CD4-positive, alpha-beta memory T cell (primary cell): ENCODE measurements at regions not wholly inside any gene's neighbourhood (a gene's known extent, or its start where the extent isn't known, plus 50 kb on each side); places are given as distances from the start of the nearest gene placed in this dataset.

ENCODE experiments used
- CTCF ChIA-PET: fragments of 350-600 bp; sonication (Branson Sonifier 250); formaldehyde crosslinking; loops from one replicate; lab custom pipeline; 2021; ENCODE audit warnings: inconsistent platforms; ENCODE audit not compliant: partially characterized antibody; lab: Charles Lee
- POLR2A ChIA-PET: fragments of 350-600 bp; sonication (Branson Sonifier 250); formaldehyde crosslinking; loops from one replicate; lab custom pipeline; 2021; ENCODE audit not compliant: partially characterized antibody; lab: Charles Lee
- DNase-seq, 5 donors: peaks; one replicate each; pipeline versions ENCODE4 v3.0.0 to v3.0.0-alpha.2; 2020 to 2022; ENCODE audit warnings: mixed read lengths in 1 of 5
- H3K27ac ChIP-seq: one replicate; pipeline ENCODE4 v1.7.0; 2013; ENCODE audit warnings: low read depth, low read length
- H3K27me3 ChIP-seq: 2 replicates; pipeline ENCODE4 v1.7.0; 2013; ENCODE audit warnings: mild to moderate bottlenecking, low read length, moderate library complexity; ENCODE audit not compliant: insufficient read depth
- H3K36me3 ChIP-seq: 2 replicates; pipeline ENCODE4 v1.7.0; 2013; ENCODE audit warnings: mild to moderate bottlenecking, low read length, moderate library complexity; ENCODE audit not compliant: insufficient read depth
- H3K4me1 ChIP-seq: 2 replicates; pipeline ENCODE4 v1.7.0; 2013; ENCODE audit warnings: mild to moderate bottlenecking, low read length, moderate library complexity; ENCODE audit not compliant: insufficient read depth
- H3K4me3 ChIP-seq, 2 donors: one replicate each; pipeline ENCODE4 v1.7.0; 2013; ENCODE audit warnings: low read length in 2 of 2, mild to moderate bottlenecking in 1 of 2
- H3K9me3 ChIP-seq, 2 donors: one replicate each; pipeline ENCODE4 v1.7.0; 2013; ENCODE audit warnings: low read length in 2 of 2, control low read depth in 1 of 2; ENCODE audit not compliant: control insufficient read depth in 1 of 2
- H3K27ac Mint-ChIP-seq, 7 donors: one replicate each; pipeline ENCODE4 v1.8.0; 2020 to 2021; ENCODE audit warnings: mixed read lengths in 7 of 7, mild to moderate bottlenecking in 6 of 7, inconsistent platforms in 3 of 7, moderate library complexity in 3 of 7
- H3K27me3 Mint-ChIP-seq, 2 donors: one replicate each; pipeline ENCODE4 v1.8.0; 2020 to 2021; ENCODE audit warnings: mixed read lengths in 2 of 2
- H3K36me3 Mint-ChIP-seq, 2 donors: one replicate each; pipeline ENCODE4 v1.8.0; 2020 to 2021; ENCODE audit warnings: mixed read lengths in 2 of 2, inconsistent platforms in 1 of 2, mild to moderate bottlenecking in 1 of 2
- H3K4me1 Mint-ChIP-seq, 4 donors: one replicate each; pipeline ENCODE4 v1.8.0; 2020 to 2021; ENCODE audit warnings: mixed read lengths in 4 of 4, mild to moderate bottlenecking in 1 of 4
- H3K4me3 Mint-ChIP-seq, 8 donors: one replicate each; pipeline ENCODE4 v1.8.0; 2020 to 2021; ENCODE audit warnings: mixed read lengths in 8 of 8, mild to moderate bottlenecking in 7 of 8, moderate library complexity in 6 of 8, inconsistent platforms in 3 of 8
- H3K9me3 Mint-ChIP-seq, 8 donors: one replicate each; pipeline ENCODE4 v1.8.0; 2020 to 2021; ENCODE audit warnings: mixed read lengths in 8 of 8, mild to moderate bottlenecking in 5 of 8, inconsistent platforms in 3 of 8, moderate library complexity in 1 of 8
- intact Hi-C: fragments of 100-400 bp; cut with micrococcal nuclease; formaldehyde crosslinking; loops from one replicate; pipeline ENCODE4 v1.15.1; 2023

- no peaks in the 10 kb centered on the region for H3K9me3 ChIP-seq
- no peak overlapping the region for H3K4me3 Mint-ChIP-seq
- no peaks in the 10 kb centered on the region for H3K36me3 ChIP-seq
- H3K36me3 Mint-ChIP-seq, result no peaks in the 10 kb centered on the region
- DNase-seq, result no peak
- H3K4me3 ChIP-seq, result no peak overlapping the region
- intact Hi-C loops, result no loop called here
- ChIA-PET POLR2A (no interaction called here), CTCF (no interaction called here)
- no peaks in the 10 kb centered on the region for H3K27me3 Mint-ChIP-seq
- peaks cover 0 to 6% (median 2%) of the 10 kb centered on the region in 8 donors for H3K9me3 Mint-ChIP-seq
- no peaks in the 10 kb centered on the region for H3K4me1 ChIP-seq
- H3K27ac ChIP-seq, result no peak overlapping the region
- no peak overlapping the region for H3K27ac Mint-ChIP-seq
- H3K27me3 ChIP-seq, result no peaks in the 10 kb centered on the region
- H3K4me1 Mint-ChIP-seq, result no peaks in the 10 kb centered on the region
Measured at GRCh38 chr6:23855497-23856116, 270.4 kb upstream of the NRSN1 start.

GRCh38 chr6:23870496-23870895, 255.5 kb upstream of the NRSN1 start:
- H3K9me3 Mint-ChIP-seq, result peaks cover 0 to 2% (median 0%) of the 10 kb centered on the region in 8 donors
- ChIA-PET CTCF (no interaction called here), POLR2A (no interaction called here)
- intact Hi-C loops, result no loop called here
- no peak for DNase-seq
- no peaks in the 10 kb centered on the region for H3K4me1 Mint-ChIP-seq
- H3K9me3 ChIP-seq, result no peaks in the 10 kb centered on the region
- H3K4me1 ChIP-seq, result no peaks in the 10 kb centered on the region
- H3K4me3 ChIP-seq, result no peak overlapping the region
- H3K4me3 Mint-ChIP-seq, result no peak overlapping the region
- no peaks in the 10 kb centered on the region for H3K27me3 ChIP-seq
- H3K27me3 Mint-ChIP-seq, result no peaks in the 10 kb centered on the region
- no peak overlapping the region for H3K27ac Mint-ChIP-seq
- no peak overlapping the region for H3K27ac ChIP-seq
- H3K36me3 Mint-ChIP-seq, result no peaks in the 10 kb centered on the region
- H3K36me3 ChIP-seq, result no peaks in the 10 kb centered on the region

- no peak overlapping the region for H3K27ac Mint-ChIP-seq
- no peaks in the 10 kb centered on the region for H3K9me3 Mint-ChIP-seq
- H3K4me3 ChIP-seq, result no peak overlapping the region
- H3K9me3 ChIP-seq, result no peaks in the 10 kb centered on the region
- no peak overlapping the region for H3K4me3 Mint-ChIP-seq
- no peaks in the 10 kb centered on the region for H3K4me1 ChIP-seq
- no peak overlapping the region for H3K27ac ChIP-seq
- H3K36me3 Mint-ChIP-seq, result no peaks in the 10 kb centered on the region
- no peaks in the 10 kb centered on the region for H3K27me3 ChIP-seq
- H3K27me3 Mint-ChIP-seq, result no peaks in the 10 kb centered on the region
- intact Hi-C loops, result no loop called here
- ChIA-PET CTCF (no interaction called here), POLR2A (no interaction called here)
- no peaks in the 10 kb centered on the region for H3K36me3 ChIP-seq
- no peak for DNase-seq
- no peaks in the 10 kb centered on the region for H3K4me1 Mint-ChIP-seq
Measured at GRCh38 chr6:23873161-23873560, 252.9 kb upstream of the NRSN1 start.

- Histone ChIP-seq H3K36me3 (no peaks in the 10 kb centered on the region), H3K4me1 (no peaks in the 10 kb centered on the region), H3K9me3 (no peaks in the 10 kb centered on the region), H3K27ac (no peak overlapping the region), H3K27me3 (no peaks in the 10 kb centered on the region), H3K4me3 (no peak overlapping the region)
- no peaks in the 10 kb centered on the region for H3K36me3 Mint-ChIP-seq
- ChIA-PET POLR2A (no interaction called here), CTCF (no interaction called here)
- no peaks in the 10 kb centered on the region for H3K4me1 Mint-ChIP-seq
- intact Hi-C loops, result no loop called here
- H3K27me3 Mint-ChIP-seq, result no peaks in the 10 kb centered on the region
- H3K27ac Mint-ChIP-seq, result no peak overlapping the region
- no peak overlapping the region for H3K4me3 Mint-ChIP-seq
- no peak for DNase-seq
- no peaks in the 10 kb centered on the region for H3K9me3 Mint-ChIP-seq
Measured at GRCh38 chr6:23875006-23875405, 251.0 kb upstream of the NRSN1 start.

GRCh38 chr6:23879816-23880215, 246.2 kb upstream of the NRSN1 start:
- Histone ChIP-seq H3K36me3 (no peaks in the 10 kb centered on the region), H3K4me1 (no peaks in the 10 kb centered on the region), H3K27ac (no peak overlapping the region), H3K9me3 (no peaks in the 10 kb centered on the region), H3K27me3 (no peaks in the 10 kb centered on the region), H3K4me3 (no peak overlapping the region)
- Mint-ChIP-seq H3K4me1 (no peaks in the 10 kb centered on the region), H3K9me3 (peaks cover 0 to 6% (median 0%) of the 10 kb centered on the region in 8 donors), H3K4me3 (no peak overlapping the region), H3K36me3 (no peaks in the 10 kb centered on the region), H3K27ac (no peak overlapping the region), H3K27me3 (no peaks in the 10 kb centered on the region)
- ChIA-PET CTCF (no interaction called here), POLR2A (no interaction called here)
- intact Hi-C loops, result no loop called here
- no peak for DNase-seq

GRCh38 chr6:23890543-23891227, 235.3 kb upstream of the NRSN1 start:
- ChIA-PET POLR2A (no interaction called here), CTCF (no interaction called here)
- no peaks in the 10 kb centered on the region for H3K4me1 ChIP-seq
- peaks cover 0 to 6% (median 0%) of the 10 kb centered on the region in 8 donors for H3K9me3 Mint-ChIP-seq
- DNase-seq, result no peak
- no peaks in the 10 kb centered on the region for H3K9me3 ChIP-seq
- no peaks in the 10 kb centered on the region for H3K36me3 Mint-ChIP-seq
- no peaks in the 10 kb centered on the region for H3K36me3 ChIP-seq
- H3K4me1 Mint-ChIP-seq, result no peaks in the 10 kb centered on the region
- H3K27me3 Mint-ChIP-seq, result no peaks in the 10 kb centered on the region
- intact Hi-C loops, result no loop called here
- no peak overlapping the region for H3K27ac ChIP-seq
- H3K27me3 ChIP-seq, result no peaks in the 10 kb centered on the region
- no peak overlapping the region for H3K4me3 ChIP-seq
- H3K27ac Mint-ChIP-seq, result no peak overlapping the region
- no peak overlapping the region for H3K4me3 Mint-ChIP-seq

- no peak overlapping the region for H3K4me3 Mint-ChIP-seq
- DNase-seq, result no peak
- H3K9me3 Mint-ChIP-seq, result peaks cover 0 to 6% (median under 1%) of the 10 kb centered on the region in 8 donors
- no peaks in the 10 kb centered on the region for H3K9me3 ChIP-seq
- intact Hi-C loops, result no loop called here
- no peaks in the 10 kb centered on the region for H3K36me3 Mint-ChIP-seq
- POLR2A ChIA-PET, result no interaction called here
- CTCF ChIA-PET, result no interaction called here
- H3K36me3 ChIP-seq, result no peaks in the 10 kb centered on the region
- H3K4me1 Mint-ChIP-seq, result no peaks in the 10 kb centered on the region
- no peak overlapping the region for H3K4me3 ChIP-seq
- H3K4me1 ChIP-seq, result no peaks in the 10 kb centered on the region
- no peak overlapping the region for H3K27ac ChIP-seq
- H3K27me3 Mint-ChIP-seq, result no peaks in the 10 kb centered on the region
- H3K27me3 ChIP-seq, result no peaks in the 10 kb centered on the region
- H3K27ac Mint-ChIP-seq, result no peak overlapping the region
Measured at GRCh38 chr6:23905133-23905815, 220.7 kb upstream of the NRSN1 start.
